UCSD-AML1 (cell line): ENCODE measurements at regions not wholly inside any gene's neighbourhood (a gene's known extent, or its start where the extent isn't known, plus 50 kb on each side); places are given as distances from the start of the nearest gene placed in this dataset.

ENCODE experiments used
- DNase-seq: peaks from one replicate; lab custom pipeline; 2025; ENCODE audit not compliant: unreplicated experiment; lab: John Stamatoyannopoulos, UW

- no peak for DNase-seq
These were observed 342.0 kb upstream of the ACTBL2 start for GRCh38 chr5:57824623-57825022.

GRCh38 chr5:57824047-57824446, 341.4 kb upstream of the ACTBL2 start:
- DNase-seq, result no peak

GRCh38 chr5:57822651-57823050, 340.0 kb upstream of the ACTBL2 start:
- no peak for DNase-seq

GRCh38 chr5:57818397-57818796, 335.8 kb upstream of the ACTBL2 start:
- no peak for DNase-seq

GRCh38 chr5:57817924-57818323, 335.3 kb upstream of the ACTBL2 start:
- no peak for DNase-seq

GRCh38 chr5:57817001-57817453, 334.4 kb upstream of the ACTBL2 start:
- DNase-seq, result no peak

DNA sequence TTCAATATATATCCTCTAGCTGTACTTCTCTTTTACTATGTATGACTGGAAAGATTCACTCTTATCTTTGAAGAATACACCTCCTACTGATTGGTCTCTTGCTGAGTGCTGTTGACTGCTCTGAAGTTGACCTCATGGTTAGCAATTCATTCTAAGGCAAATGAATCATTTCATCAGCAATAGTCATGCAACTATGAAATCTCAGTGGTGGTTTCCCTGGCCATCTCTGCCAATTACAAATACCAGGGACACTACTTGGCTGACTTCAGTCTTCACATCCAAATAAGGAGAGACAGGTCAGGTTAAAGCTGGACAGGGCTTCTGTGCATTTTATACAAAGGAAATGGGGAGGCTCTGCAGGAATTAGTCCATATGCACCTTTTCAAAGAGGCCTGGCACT, 333.5 kb upstream of the ACTBL2 start:
- no peak for DNase-seq

- no peak for DNase-seq
These were observed 323.1 kb upstream of the ACTBL2 start for GRCh38 chr5:57805732-57806131.

GRCh38 chr5:57805170-57805569, 322.6 kb upstream of the ACTBL2 start:
- DNase-seq, result no peak

- DNase-seq, result no peak
These were observed 321.9 kb upstream of the ACTBL2 start for GRCh38 chr5:57804505-57804904.

- DNase-seq, result no peak
These were observed 321.4 kb upstream of the ACTBL2 start for GRCh38 chr5:57804007-57804444.

GRCh38 chr5:57802131-57802530, 319.5 kb upstream of the ACTBL2 start:
- DNase-seq, result no peak

GRCh38 chr5:57795203-57795602, 312.6 kb upstream of the ACTBL2 start:
- DNase-seq, result no peak

GRCh38 chr5:57791875-57792274, 309.3 kb upstream of the ACTBL2 start:
- DNase-seq, result no peak

GRCh38 chr5:57785946-57786345, 303.3 kb upstream of the ACTBL2 start:
- DNase-seq, result no peak

- no peak for DNase-seq
These were observed 301.5 kb upstream of the ACTBL2 start for GRCh38 chr5:57784121-57784520.

DNA sequence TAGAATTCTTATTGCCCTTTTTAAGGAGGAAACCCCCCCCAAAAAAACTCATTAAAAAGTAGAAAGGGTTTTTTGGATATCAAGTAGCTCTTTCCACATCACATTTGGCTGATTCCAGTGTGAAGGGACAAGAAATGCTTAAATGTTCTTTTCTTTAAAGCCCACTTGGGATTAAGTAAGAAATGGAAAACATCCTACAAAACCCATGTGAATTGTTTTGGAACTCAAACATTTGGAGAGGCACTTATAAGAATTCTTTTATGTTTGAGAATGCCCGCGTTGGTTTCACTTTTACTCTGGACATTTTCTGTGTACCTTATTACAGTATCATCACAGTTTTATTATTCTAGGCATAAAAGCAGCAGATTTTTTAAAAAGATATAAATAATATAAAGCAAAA, 301.1 kb upstream of the ACTBL2 start:
- DNase-seq, result no peak

- no peak for DNase-seq
These were observed 298.3 kb upstream of the ACTBL2 start for GRCh38 chr5:57780961-57781325.

- no peak for DNase-seq
These were observed 297.8 kb upstream of the ACTBL2 start for GRCh38 chr5:57780306-57780960.

DNA sequence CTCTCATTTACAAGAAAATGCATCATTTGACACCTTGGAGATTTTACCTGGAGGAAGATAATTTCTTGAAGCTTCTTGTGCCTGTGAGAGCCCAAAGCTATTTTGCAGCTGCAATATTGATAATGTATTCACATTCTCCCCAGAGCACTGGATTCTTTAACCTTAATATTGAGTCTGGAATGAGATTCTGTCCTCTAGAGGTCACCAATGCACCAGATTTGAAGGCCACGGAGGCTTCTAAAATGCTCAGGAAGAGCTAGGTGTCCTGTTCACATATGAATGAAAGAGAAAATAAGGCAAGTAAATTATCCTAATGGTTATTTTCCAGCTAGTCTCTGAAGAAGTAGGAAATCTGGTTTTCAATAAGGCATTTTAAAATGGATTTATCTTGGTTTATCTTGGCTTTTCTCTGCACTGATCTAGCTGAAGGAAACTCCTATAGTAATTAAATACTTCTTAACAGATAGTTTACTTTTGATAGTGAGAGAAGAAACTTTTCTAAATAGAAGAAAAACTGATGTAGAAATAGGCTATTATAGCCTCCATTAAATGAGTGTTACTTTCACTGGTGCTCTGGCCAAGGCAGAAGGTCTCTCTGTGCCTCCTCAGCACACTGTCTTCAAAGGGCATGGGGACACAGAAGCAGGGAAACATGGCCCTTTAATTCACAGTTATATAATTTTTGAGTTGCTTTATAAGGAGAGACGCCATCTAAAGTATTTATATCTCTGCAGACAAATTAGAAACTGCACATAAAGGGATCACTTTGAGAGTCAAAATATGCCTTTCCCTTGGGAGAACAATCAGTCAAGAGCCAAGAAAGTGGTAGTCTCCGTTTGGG, 297.0 kb upstream of the ACTBL2 start:
- DNase-seq, result peak; percentile 14

GRCh38 chr5:57778501-57779091, 296.0 kb upstream of the ACTBL2 start:
- DNase-seq, result no peak

DNA sequence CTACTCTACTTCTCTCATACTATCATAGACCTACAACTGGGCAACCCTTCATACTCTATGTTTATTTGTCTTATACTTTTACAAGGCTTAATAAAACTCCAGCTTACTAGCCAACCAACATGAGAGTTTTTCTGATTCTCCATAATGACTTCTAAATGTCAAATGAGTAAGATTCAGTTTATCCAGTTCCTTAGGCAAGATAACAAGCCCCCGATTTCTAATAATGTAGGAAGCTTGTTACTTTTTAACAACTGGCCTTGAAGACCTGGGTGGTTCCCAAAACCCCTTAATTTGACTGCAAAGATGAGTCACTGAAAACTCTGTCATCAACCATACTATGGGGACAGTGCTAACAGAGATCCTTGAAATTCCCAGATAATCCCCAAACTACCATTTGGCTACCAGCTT, 294.6 kb upstream of the ACTBL2 start:
- no peak for DNase-seq
